ENCODE measurements at regions not wholly inside any gene's neighbourhood (a gene's known extent, or its start where the extent isn't known, plus 50 kb on each side); places are given as distances from the start of the nearest gene placed in this dataset.

- TF ChIP-seq CTCF (IDR thresholded peaks at IDR 0.05; ENCODE audit: insufficient read depth, low read length, poor library complexity, severe bottlenecking) (no peak), EZH2phosphoT487 (conservative IDR thresholded peaks at IDR 0.05; ENCODE audit: low read length) (no peak)
These were observed 224.2 kb downstream of the CYB561 start for GRCh38 chr17:63221939-63222338.
